ENCODE measurements at regions not wholly inside any gene's neighbourhood (a gene's known extent, or its start where the extent isn't known, plus 50 kb on each side); places are given as distances from the start of the nearest gene placed in this dataset.

DNA sequence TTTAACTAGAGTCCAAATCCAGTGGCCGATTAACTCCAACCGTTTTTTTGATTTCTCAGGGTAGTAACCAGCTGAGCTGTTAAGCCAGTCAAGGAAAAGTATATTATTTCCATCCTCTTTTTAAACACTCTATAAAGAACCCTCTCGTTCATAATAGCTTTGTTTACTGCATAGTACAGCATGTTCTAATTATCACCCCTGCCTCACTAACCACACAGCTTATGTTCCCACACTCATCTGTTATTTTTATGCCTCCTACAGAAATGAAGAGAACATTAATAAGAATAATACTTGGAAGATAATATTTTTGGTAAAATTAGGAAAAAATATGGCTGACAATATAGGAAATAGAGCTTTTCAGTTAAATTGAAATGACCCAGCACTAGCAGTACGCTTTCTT is 2132.8 kb upstream of the CELF4 start:
- TF ChIP-seq, protein P1, sequence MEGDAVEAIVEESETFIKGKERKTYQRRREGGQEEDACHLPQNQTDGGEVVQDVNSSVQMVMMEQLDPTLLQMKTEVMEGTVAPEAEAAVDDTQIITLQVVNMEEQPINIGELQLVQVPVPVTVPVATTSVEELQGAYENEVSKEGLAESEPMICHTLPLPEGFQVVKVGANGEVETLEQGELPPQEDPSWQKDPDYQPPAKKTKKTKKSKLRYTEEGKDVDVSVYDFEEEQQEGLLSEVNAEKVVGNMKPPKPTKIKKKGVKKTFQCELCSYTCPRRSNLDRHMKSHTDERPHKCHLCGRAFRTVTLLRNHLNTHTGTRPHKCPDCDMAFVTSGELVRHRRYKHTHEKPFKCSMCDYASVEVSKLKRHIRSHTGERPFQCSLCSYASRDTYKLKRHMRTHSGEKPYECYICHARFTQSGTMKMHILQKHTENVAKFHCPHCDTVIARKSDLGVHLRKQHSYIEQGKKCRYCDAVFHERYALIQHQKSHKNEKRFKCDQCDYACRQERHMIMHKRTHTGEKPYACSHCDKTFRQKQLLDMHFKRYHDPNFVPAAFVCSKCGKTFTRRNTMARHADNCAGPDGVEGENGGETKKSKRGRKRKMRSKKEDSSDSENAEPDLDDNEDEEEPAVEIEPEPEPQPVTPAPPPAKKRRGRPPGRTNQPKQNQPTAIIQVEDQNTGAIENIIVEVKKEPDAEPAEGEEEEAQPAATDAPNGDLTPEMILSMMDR (IDR thresholded peaks at IDR 0.05) = no peak
- no peak for TF ChIP-seq POLR2AphosphoS5 (IDR thresholded peaks at IDR 0.05)
